Right atrium auricular region (tissue), 2 donors: ENCODE measurements at regions not wholly inside any gene's neighbourhood (a gene's known extent, or its start where the extent isn't known, plus 50 kb on each side); places are given as distances from the start of the nearest gene placed in this dataset.

ENCODE experiments used
- DNase-seq: peaks from one replicate; pipeline ENCODE4 v3.0.0-alpha.2; 2019; ENCODE audit warnings: low spot score
- H3K27ac ChIP-seq, 2 donors: fragments of 200-600 bp; sonication (generic); 1 replicate in 1 of 2; 2 replicates in 1 of 2; pipeline ENCODE4 v1.5.1; 2016 to 2019
- H3K27me3 ChIP-seq, 2 donors: fragments of 200-600 bp; sonication (generic); one replicate each; pipeline versions ENCODE4 v1.5.1 to v1.6.0; 2017 to 2019
- H3K36me3 ChIP-seq: fragments of 200-600 bp; sonication (generic); one replicate; pipeline ENCODE4 v1.5.1; 2016
- H3K4me1 ChIP-seq, 2 donors: fragments of 200-600 bp; sonication (generic); one replicate each; pipeline versions ENCODE4 v1.5.1 to v1.6.0; 2017 to 2019
- H3K4me3 ChIP-seq, 2 donors: fragments of 200-600 bp; sonication (generic); 1 replicate in 1 of 2; 2 replicates in 1 of 2; pipeline ENCODE4 v1.5.1; 2017 to 2019; ENCODE audit warnings: mild to moderate bottlenecking in 1 of 2, moderate library complexity in 1 of 2
- H3K9me3 ChIP-seq, 2 donors: fragments of 200-600 bp; sonication (generic); one replicate each; pipeline ENCODE4 v1.5.1; 2019
- CTCF ChIP-seq, 2 donors: fragments of 200-600 bp; sonication (generic); IDR thresholded peaks; one replicate each; pipeline ENCODE4 v1.5.1; 2019; ENCODE audit warnings: antibody characterized with exemption in 2 of 2

- Histone ChIP-seq H3K9me3 (peaks cover 0 to 7% of the 10 kb centered on the region in 2 donors), H3K27me3 (no peaks in the 10 kb centered on the region), H3K36me3 (no peaks in the 10 kb centered on the region), H3K4me1 (no peaks in the 10 kb centered on the region), H3K4me3 (no peak overlapping the region), H3K27ac (no peak overlapping the region)
- TF ChIP-seq CTCF (IDR thresholded peaks at IDR 0.05) = no peak
- DNase-seq = no peak
These were observed 922.0 kb upstream of the NRXN1 start for GRCh38 chr2:51953931-51954330.

- Histone ChIP-seq H3K9me3 (peaks cover 0 to 22% of the 10 kb centered on the region in 2 donors), H3K36me3 (no peaks in the 10 kb centered on the region), H3K4me1 (no peaks in the 10 kb centered on the region), H3K27me3 (no peaks in the 10 kb centered on the region), H3K27ac (no peak overlapping the region), H3K4me3 (no peak overlapping the region)
- DNase-seq = no peak
- TF ChIP-seq CTCF (IDR thresholded peaks at IDR 0.05) = no peak
These were observed 889.1 kb upstream of the NRXN1 start for GRCh38 chr2:51921076-51921475.

- no peak for TF ChIP-seq CTCF (IDR thresholded peaks at IDR 0.05)
- Histone ChIP-seq H3K4me1 (no peaks in the 10 kb centered on the region), H3K4me3 (no peak overlapping the region), H3K36me3 (no peaks in the 10 kb centered on the region), H3K9me3 (peaks cover 0 to 21% of the 10 kb centered on the region in 2 donors), H3K27me3 (no peaks in the 10 kb centered on the region), H3K27ac (no peak overlapping the region)
- DNase-seq = no peak
These were observed 888.6 kb upstream of the NRXN1 start for GRCh38 chr2:51920509-51920908.

- TF ChIP-seq CTCF (IDR thresholded peaks at IDR 0.05) = no peak
These were observed 887.5 kb upstream of the NRXN1 start for GRCh38 chr2:51919395-51919794.

GRCh38 chr2:51918113-51918512 is 886.2 kb upstream of the NRXN1 start:
- no peak for DNase-seq
- no peaks in the 10 kb centered on the region for H3K36me3 ChIP-seq
- H3K4me1 ChIP-seq = no peaks in the 10 kb centered on the region
- TF ChIP-seq CTCF (IDR thresholded peaks at IDR 0.05) = no peak
- H3K27ac ChIP-seq = no peak overlapping the region
- H3K4me3 ChIP-seq = no peak overlapping the region
- peaks cover 0 to 10% of the 10 kb centered on the region in 2 donors for H3K9me3 ChIP-seq
- no peaks in the 10 kb centered on the region for H3K27me3 ChIP-seq

More at GRCh38 chr2:51919395-51919794, 887.5 kb upstream of the NRXN1 start:
- H3K27ac ChIP-seq = no peak overlapping the region
- H3K27me3 ChIP-seq = no peaks in the 10 kb centered on the region
- H3K36me3 ChIP-seq = no peaks in the 10 kb centered on the region
- H3K4me3 ChIP-seq = no peak overlapping the region
- peaks cover 0 to 18% of the 10 kb centered on the region in 2 donors for H3K9me3 ChIP-seq
- DNase-seq = no peak
- no peaks in the 10 kb centered on the region for H3K4me1 ChIP-seq

GRCh38 chr2:51903728-51904127 is 871.8 kb upstream of the NRXN1 start:
- H3K4me3 ChIP-seq = no peak overlapping the region
- TF ChIP-seq CTCF (IDR thresholded peaks at IDR 0.05) = no peak
- no peak for DNase-seq
- H3K27ac ChIP-seq = no peak overlapping the region
- no peaks in the 10 kb centered on the region for H3K9me3 ChIP-seq
- H3K27me3 ChIP-seq = no peaks in the 10 kb centered on the region
- no peaks in the 10 kb centered on the region for H3K4me1 ChIP-seq
- H3K36me3 ChIP-seq = no peaks in the 10 kb centered on the region
